GM23338 (cell line): ENCODE measurements at regions not wholly inside any gene's neighbourhood (a gene's known extent, or its start where the extent isn't known, plus 50 kb on each side); places are given as distances from the start of the nearest gene placed in this dataset.

ENCODE experiments used
- CREB1 ChIP-seq: fragments of 250-450 bp; sonication (Bioruptor Pico); IDR thresholded peaks from 2 replicates; pipeline ENCODE4 v1.5.0; 2020; ENCODE audit warnings: low read depth, mild to moderate bottlenecking, moderate library complexity
- CTCF ChIP-seq, 2 experiments: fragments of 200-600 bp in 1 of 2; sonication (generic) in 1 of 2; conservative IDR thresholded peaks; 2 replicates each; pipeline versions ENCODE4 v1.5.1 to v1.6.1; 2016 to 2017; ENCODE audit warnings: antibody characterized with exemption in 2 of 2, low read depth in 2 of 2, mild to moderate bottlenecking in 2 of 2, moderate library complexity in 1 of 2
- NANOG ChIP-seq: IDR thresholded peaks from 2 replicates; pipeline ENCODE4 v1.6.1; 2016; ENCODE audit warnings: antibody characterized with exemption, borderline replicate concordance
- REST ChIP-seq: IDR thresholded peaks from one replicate; pipeline ENCODE4 v1.6.1; 2018; ENCODE audit warnings: antibody characterized with exemption; ENCODE audit not compliant: unreplicated experiment
- STAT1 ChIP-seq: IDR thresholded peaks from one replicate; pipeline ENCODE4 v1.6.1; 2016; ENCODE audit warnings: antibody characterized with exemption; ENCODE audit not compliant: unreplicated experiment
- ZNF114 ChIP-seq: fragments of 250-450 bp; sonication (Bioruptor Pico); IDR thresholded peaks from 2 replicates; pipeline ENCODE4 v1.5.0; 2020; ENCODE audit warnings: mild to moderate bottlenecking, moderate library complexity
- ZNF462 ChIP-seq: fragments of 250-450 bp; sonication (Bioruptor Pico); IDR thresholded peaks from 2 replicates; pipeline ENCODE4 v1.5.0; 2020; ENCODE audit warnings: mild to moderate bottlenecking, moderate library complexity

- no peak for TF ChIP-seq ZNF462 (CRISPR knock-in tag)
- no peak for TF ChIP-seq REST
- no peak for TF ChIP-seq CTCF (conservative IDR thresholded peaks at IDR 0.05; ENCODE audit: low read depth in 2 of 2)
- TF ChIP-seq CREB1 (CRISPR knock-in tag): no peak
- no peak for TF ChIP-seq ZNF114
- TF ChIP-seq STAT1: no peak
- TF ChIP-seq NANOG: no peak
Measured at GRCh38 chr1:232452117-232452516, 177.8 kb downstream of the SIPA1L2 start (continued).
